ENCODE measurements at regions not wholly inside any gene's neighbourhood (a gene's known extent, or its start where the extent isn't known, plus 50 kb on each side); places are given as distances from the start of the nearest gene placed in this dataset.

- H3F3A ChIP-seq (ENCODE audit: low read depth), result no peaks in the 10 kb centered on the region
- H3K4me3 ChIP-seq (ENCODE audit: low read length, poor library complexity, severe bottlenecking), result no peak overlapping the region
- H3K36me3 ChIP-seq (ENCODE audit: insufficient read depth, low read length), result no peaks in the 10 kb centered on the region
- no peaks in the 10 kb centered on the region for H3K9me2 ChIP-seq (replicated peaks; ENCODE audit: low read depth, low read length)
- no peaks in the 10 kb centered on the region for H3K27me3 ChIP-seq (ENCODE audit: insufficient read depth, low read length, poor library complexity, severe bottlenecking)
- no peaks in the 10 kb centered on the region for H3K79me2 ChIP-seq (ENCODE audit: insufficient read depth, low read length)
- no peak overlapping the region for H3K4me2 ChIP-seq (ENCODE audit: low read depth, low read length, poor library complexity, severe bottlenecking)
- TF ChIP-seq EZH2phosphoT487 (IDR thresholded peaks at IDR 0.05; ENCODE audit: borderline replicate concordance), result no peak
- TF ChIP-seq, protein P1, sequence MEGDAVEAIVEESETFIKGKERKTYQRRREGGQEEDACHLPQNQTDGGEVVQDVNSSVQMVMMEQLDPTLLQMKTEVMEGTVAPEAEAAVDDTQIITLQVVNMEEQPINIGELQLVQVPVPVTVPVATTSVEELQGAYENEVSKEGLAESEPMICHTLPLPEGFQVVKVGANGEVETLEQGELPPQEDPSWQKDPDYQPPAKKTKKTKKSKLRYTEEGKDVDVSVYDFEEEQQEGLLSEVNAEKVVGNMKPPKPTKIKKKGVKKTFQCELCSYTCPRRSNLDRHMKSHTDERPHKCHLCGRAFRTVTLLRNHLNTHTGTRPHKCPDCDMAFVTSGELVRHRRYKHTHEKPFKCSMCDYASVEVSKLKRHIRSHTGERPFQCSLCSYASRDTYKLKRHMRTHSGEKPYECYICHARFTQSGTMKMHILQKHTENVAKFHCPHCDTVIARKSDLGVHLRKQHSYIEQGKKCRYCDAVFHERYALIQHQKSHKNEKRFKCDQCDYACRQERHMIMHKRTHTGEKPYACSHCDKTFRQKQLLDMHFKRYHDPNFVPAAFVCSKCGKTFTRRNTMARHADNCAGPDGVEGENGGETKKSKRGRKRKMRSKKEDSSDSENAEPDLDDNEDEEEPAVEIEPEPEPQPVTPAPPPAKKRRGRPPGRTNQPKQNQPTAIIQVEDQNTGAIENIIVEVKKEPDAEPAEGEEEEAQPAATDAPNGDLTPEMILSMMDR (conservative IDR thresholded peaks at IDR 0.05; ENCODE audit: low read length), result no peak
- no peak overlapping the region; the same call in 1 of the 2 replicates for H2AFZ ChIP-seq (ENCODE audit: low read length)
- H3K9ac ChIP-seq (ENCODE audit: low read depth, low read length, poor library complexity, severe bottlenecking), result no peak overlapping the region
- H4K20me1 ChIP-seq (ENCODE audit: insufficient read depth, low read length, poor library complexity, severe bottlenecking), result no peaks in the 10 kb centered on the region
- H3K4me1 ChIP-seq (ENCODE audit: insufficient read depth, low read length, poor library complexity, severe bottlenecking), result no peaks in the 10 kb centered on the region
- H3K9me3 ChIP-seq (ENCODE audit: insufficient read depth, low read depth, low read length), result no peaks in the 10 kb centered on the region
Measured at GRCh38 chr2:106638580-106638979, 151.4 kb downstream of the CD8B2 start.

- no peaks in the 10 kb centered on the region for H3K9me2 ChIP-seq (replicated peaks; ENCODE audit: low read depth, low read length)
- no peaks in the 10 kb centered on the region for H3K4me1 ChIP-seq (ENCODE audit: insufficient read depth, low read length, poor library complexity, severe bottlenecking)
- H3K4me2 ChIP-seq (ENCODE audit: low read depth, low read length, poor library complexity, severe bottlenecking), result no peak overlapping the region
- TF ChIP-seq EZH2phosphoT487 (IDR thresholded peaks at IDR 0.05; ENCODE audit: borderline replicate concordance), result no peak
- TF ChIP-seq, protein P1 (conservative IDR thresholded peaks at IDR 0.05; ENCODE audit: low read length), result no peak
- no peak overlapping the region for H3K4me3 ChIP-seq (ENCODE audit: low read length, poor library complexity, severe bottlenecking)
- H3K79me2 ChIP-seq (ENCODE audit: insufficient read depth, low read length), result no peaks in the 10 kb centered on the region
- H4K20me1 ChIP-seq (ENCODE audit: insufficient read depth, low read length, poor library complexity, severe bottlenecking), result no peaks in the 10 kb centered on the region
- H3F3A ChIP-seq (ENCODE audit: low read depth), result no peaks in the 10 kb centered on the region
- H3K27me3 ChIP-seq (ENCODE audit: insufficient read depth, low read length, poor library complexity, severe bottlenecking), result no peaks in the 10 kb centered on the region
- no peak overlapping the region for H2AFZ ChIP-seq (ENCODE audit: low read length)
- no peaks in the 10 kb centered on the region for H3K9me3 ChIP-seq (ENCODE audit: insufficient read depth, low read depth, low read length)
- H3K36me3 ChIP-seq (ENCODE audit: insufficient read depth, low read length), result no peaks in the 10 kb centered on the region
- no peak overlapping the region for H3K9ac ChIP-seq (ENCODE audit: low read depth, low read length, poor library complexity, severe bottlenecking)
Measured at GRCh38 chr2:106642679-106643078, 155.5 kb downstream of the CD8B2 start.

DNA sequence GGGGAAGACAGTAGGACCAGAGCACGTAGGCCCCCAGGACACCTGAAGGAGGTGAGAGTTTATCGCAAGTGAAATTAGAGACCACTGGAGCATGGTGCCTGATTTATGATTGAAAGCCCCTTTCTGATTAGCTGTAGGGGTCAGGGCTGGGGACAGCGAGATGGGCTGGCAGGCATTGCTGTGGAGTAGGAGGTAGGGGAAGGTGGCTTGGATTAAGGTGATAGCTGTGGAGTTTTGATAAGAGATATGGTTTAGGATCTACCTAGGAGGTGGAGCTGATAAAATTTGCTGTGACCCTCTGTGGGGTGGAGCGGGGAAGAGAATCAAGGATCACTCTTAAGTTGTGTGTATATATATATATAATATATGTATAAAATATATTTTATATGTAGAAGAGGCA lies 157.5 kb downstream of the CD8B2 start:
- Histone ChIP-seq H3K36me3 (ENCODE audit: insufficient read depth, low read length) (no peaks in the 10 kb centered on the region), H3K4me2 (ENCODE audit: low read depth, low read length, poor library complexity, severe bottlenecking) (no peak overlapping the region), H3K27me3 (ENCODE audit: insufficient read depth, low read length, poor library complexity, severe bottlenecking) (no peaks in the 10 kb centered on the region), H2AFZ (ENCODE audit: low read length) (no peak overlapping the region), H3K4me3 (ENCODE audit: low read length, poor library complexity, severe bottlenecking) (no peak overlapping the region), H3K9ac (ENCODE audit: low read depth, low read length, poor library complexity, severe bottlenecking) (no peak overlapping the region), H3K9me2 (replicated peaks; ENCODE audit: low read depth, low read length) (no peaks in the 10 kb centered on the region), H3K79me2 (ENCODE audit: insufficient read depth, low read length) (no peaks in the 10 kb centered on the region), H3K9me3 (ENCODE audit: insufficient read depth, low read depth, low read length) (no peaks in the 10 kb centered on the region), H4K20me1 (ENCODE audit: insufficient read depth, low read length, poor library complexity, severe bottlenecking) (no peaks in the 10 kb centered on the region), H3F3A (ENCODE audit: low read depth) (no peaks in the 10 kb centered on the region), H3K4me1 (ENCODE audit: insufficient read depth, low read length, poor library complexity, severe bottlenecking) (no peaks in the 10 kb centered on the region)
- TF ChIP-seq EZH2phosphoT487 (IDR thresholded peaks at IDR 0.05; ENCODE audit: borderline replicate concordance), result no peak
- TF ChIP-seq, protein P1 (conservative IDR thresholded peaks at IDR 0.05; ENCODE audit: low read length), result no peak

Data from Loucy (cell line).